SU-DHL-6 (cell line): ENCODE measurements at regions not wholly inside any gene's neighbourhood (a gene's known extent, or its start where the extent isn't known, plus 50 kb on each side); places are given as distances from the start of the nearest gene placed in this dataset.

Source experiments
- H2AFZ ChIP-seq: fragments of 200-600 bp; sonication (generic); 2 replicates; pipeline ENCODE4 v1.6.1; 2014; ENCODE audit warnings: low read depth, mild to moderate bottlenecking, moderate library complexity, mixed read lengths, antibody characterized with exemption, low read length; ENCODE audit not compliant: severe bottlenecking
- H3F3A ChIP-seq: fragments of 200-600 bp; shearing (Covaris generic); 2 replicates; pipeline ENCODE4 v1.6.0; 2016; ENCODE audit warnings: antibody characterized with exemption, mild to moderate bottlenecking; ENCODE audit not compliant: insufficient read depth
- H3K27ac ChIP-seq: fragments of 200-600 bp; sonication (generic); 2 replicates; pipeline ENCODE4 v1.5.1; 2016; ENCODE audit warnings: low read depth, mild to moderate bottlenecking, low read length, moderate library complexity, mixed read lengths
- H3K27me3 ChIP-seq: fragments of 200-600 bp; sonication (generic), shearing (Covaris generic); 2 replicates; pipeline ENCODE4 v1.6.0; 2014; ENCODE audit warnings: mild to moderate bottlenecking, low read length
- H3K36me3 ChIP-seq: fragments of 200-600 bp; sonication (generic); 2 replicates; pipeline ENCODE4 v1.6.1; 2014; ENCODE audit warnings: mild to moderate bottlenecking, low read length, mixed read lengths
- H3K4me2 ChIP-seq: fragments of 300-600, 200-600 bp; shearing (Covaris generic), sonication (generic); 2 replicates; pipeline ENCODE4 v1.6.0; 2014; ENCODE audit warnings: low read length, low read depth, mild to moderate bottlenecking; ENCODE audit not compliant: poor library complexity, severe bottlenecking
- H3K4me3 ChIP-seq: fragments of 200-600 bp; sonication (generic); 2 replicates; pipeline ENCODE4 v1.5.1; 2014; ENCODE audit warnings: antibody characterized with exemption, low read length, mild to moderate bottlenecking, mixed read lengths; ENCODE audit not compliant: insufficient read depth, poor library complexity, severe bottlenecking
- H3K79me2 ChIP-seq: fragments of 200-600 bp; sonication (generic); 2 replicates; pipeline ENCODE4 v1.6.1; 2014; ENCODE audit warnings: mild to moderate bottlenecking, low read length, moderate library complexity; ENCODE audit not compliant: insufficient read depth
- H3K9ac ChIP-seq: fragments of 200-600 bp; sonication (generic); 2 replicates; pipeline ENCODE4 v1.7.0; 2014; ENCODE audit warnings: mild to moderate bottlenecking, low read length
- H3K9me2 ChIP-seq: fragments of 200-600 bp; sonication (generic); replicated peaks from 2 replicates; pipeline ENCODE4 v1.6.1; 2014; ENCODE audit warnings: low read length; ENCODE audit not compliant: insufficient read depth
- H3K9me3 ChIP-seq: fragments of 200-600 bp; sonication (generic); 2 replicates; pipeline ENCODE4 v1.6.1; 2014; ENCODE audit warnings: low read length, mixed read lengths; ENCODE audit not compliant: insufficient read depth
- H4K20me1 ChIP-seq: fragments of 200-600 bp; sonication (generic); 2 replicates; pipeline ENCODE4 v1.6.1; 2014; ENCODE audit warnings: low read depth, mild to moderate bottlenecking, antibody characterized with exemption, low read length, moderate library complexity, mixed read lengths
- EZH2phosphoT487 ChIP-seq: fragments of 200-600 bp; sonication (generic), shearing (Covaris generic); conservative IDR thresholded peaks from 2 replicates; pipeline ENCODE4 v1.6.1; 2018; ENCODE audit warnings: mild to moderate bottlenecking, antibody characterized with exemption, low read length, moderate library complexity, mixed read lengths
- TF ChIP-seq, protein P1 (sequence below): fragments of 200-600 bp; sonication (generic); IDR thresholded peaks from one replicate; pipeline ENCODE4 v1.5.1; 2017; ENCODE audit warnings: antibody characterized with exemption, mild to moderate bottlenecking, low read length, moderate library complexity; ENCODE audit not compliant: insufficient read depth, poor library complexity, severe bottlenecking

DNA sequence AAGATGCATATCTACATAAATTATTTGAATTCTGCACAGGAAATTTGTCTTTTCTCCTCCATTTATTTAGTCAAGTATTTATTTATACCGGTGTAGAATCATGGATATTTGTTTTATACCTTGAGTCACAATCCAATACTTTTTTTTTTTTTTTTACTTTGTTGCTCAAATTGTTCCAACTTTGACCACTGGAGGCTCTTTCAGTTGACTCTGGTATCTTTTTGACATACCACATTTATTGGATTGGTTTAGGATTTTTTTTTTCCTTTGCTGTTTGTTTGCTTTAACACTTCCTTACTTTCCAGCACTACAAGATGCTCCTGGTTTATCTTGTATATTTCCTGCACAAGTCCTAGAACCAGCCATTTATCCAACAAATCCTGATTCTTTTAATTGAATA, 543.1 kb upstream of the RIOK2 start:
- TF ChIP-seq, protein P1, sequence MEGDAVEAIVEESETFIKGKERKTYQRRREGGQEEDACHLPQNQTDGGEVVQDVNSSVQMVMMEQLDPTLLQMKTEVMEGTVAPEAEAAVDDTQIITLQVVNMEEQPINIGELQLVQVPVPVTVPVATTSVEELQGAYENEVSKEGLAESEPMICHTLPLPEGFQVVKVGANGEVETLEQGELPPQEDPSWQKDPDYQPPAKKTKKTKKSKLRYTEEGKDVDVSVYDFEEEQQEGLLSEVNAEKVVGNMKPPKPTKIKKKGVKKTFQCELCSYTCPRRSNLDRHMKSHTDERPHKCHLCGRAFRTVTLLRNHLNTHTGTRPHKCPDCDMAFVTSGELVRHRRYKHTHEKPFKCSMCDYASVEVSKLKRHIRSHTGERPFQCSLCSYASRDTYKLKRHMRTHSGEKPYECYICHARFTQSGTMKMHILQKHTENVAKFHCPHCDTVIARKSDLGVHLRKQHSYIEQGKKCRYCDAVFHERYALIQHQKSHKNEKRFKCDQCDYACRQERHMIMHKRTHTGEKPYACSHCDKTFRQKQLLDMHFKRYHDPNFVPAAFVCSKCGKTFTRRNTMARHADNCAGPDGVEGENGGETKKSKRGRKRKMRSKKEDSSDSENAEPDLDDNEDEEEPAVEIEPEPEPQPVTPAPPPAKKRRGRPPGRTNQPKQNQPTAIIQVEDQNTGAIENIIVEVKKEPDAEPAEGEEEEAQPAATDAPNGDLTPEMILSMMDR, result no peak
- no peak for TF ChIP-seq EZH2phosphoT487
- H3K4me3 ChIP-seq, result no peak overlapping the region
- H2AFZ ChIP-seq, result no peak overlapping the region
- no peaks in the 10 kb centered on the region for H4K20me1 ChIP-seq
- H3K9me3 ChIP-seq, result no peaks in the 10 kb centered on the region; the same call in 1 of the 2 replicates
- H3K9me2 ChIP-seq, result no peaks in the 10 kb centered on the region
- H3K36me3 ChIP-seq, result no peaks in the 10 kb centered on the region
- H3F3A ChIP-seq, result no peaks in the 10 kb centered on the region
- no peak overlapping the region for H3K4me2 ChIP-seq
- H3K27me3 ChIP-seq, result no peaks in the 10 kb centered on the region
- no peak overlapping the region for H3K9ac ChIP-seq
- H3K79me2 ChIP-seq, result no peaks in the 10 kb centered on the region
- H3K27ac ChIP-seq, result no peak overlapping the region

DNA sequence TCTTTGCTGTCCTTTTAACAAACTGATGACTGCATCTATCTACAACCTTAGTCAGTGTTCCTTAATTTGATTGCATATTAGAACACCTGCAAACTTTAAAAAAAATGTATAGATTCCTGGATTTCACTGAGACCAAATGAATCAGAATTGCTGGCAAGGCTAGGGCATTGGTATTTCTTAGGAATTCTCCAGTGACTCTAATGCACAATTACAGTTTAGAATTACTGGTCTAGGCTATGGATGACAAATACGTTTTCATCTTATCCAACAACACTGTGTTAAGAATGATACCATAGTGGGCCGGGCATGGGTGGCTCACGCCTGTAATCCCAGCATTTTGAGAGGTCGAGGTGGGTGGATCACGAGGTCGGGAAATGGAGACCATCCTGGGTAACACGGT, 545.9 kb upstream of the RIOK2 start:
- no peaks in the 10 kb centered on the region; the same call in 1 of the 2 replicates for H3K9me3 ChIP-seq
- H3K4me2 ChIP-seq, result no peak overlapping the region
- no peak overlapping the region for H3K9ac ChIP-seq
- no peaks in the 10 kb centered on the region for H3K27me3 ChIP-seq
- H4K20me1 ChIP-seq, result no peaks in the 10 kb centered on the region
- H3K36me3 ChIP-seq, result no peaks in the 10 kb centered on the region
- H3K27ac ChIP-seq, result no peak overlapping the region
- TF ChIP-seq, protein P1, result no peak
- TF ChIP-seq EZH2phosphoT487, result no peak
- H3K79me2 ChIP-seq, result no peaks in the 10 kb centered on the region
- no peak overlapping the region for H2AFZ ChIP-seq
- no peaks in the 10 kb centered on the region for H3F3A ChIP-seq
- H3K9me2 ChIP-seq, result no peaks in the 10 kb centered on the region
- no peak overlapping the region for H3K4me3 ChIP-seq

GRCh38 chr5:97729938-97730337, 546.9 kb upstream of the RIOK2 start:
- H3K79me2 ChIP-seq, result no peaks in the 10 kb centered on the region
- no peak overlapping the region for H3K9ac ChIP-seq
- H3K9me2 ChIP-seq, result no peaks in the 10 kb centered on the region
- TF ChIP-seq EZH2phosphoT487, result no peak
- TF ChIP-seq, protein P1, result no peak
- H3K4me3 ChIP-seq, result no peak overlapping the region
- H3K27ac ChIP-seq, result no peak overlapping the region
- no peak overlapping the region for H2AFZ ChIP-seq
- H3K36me3 ChIP-seq, result no peaks in the 10 kb centered on the region
- no peaks in the 10 kb centered on the region for H3K27me3 ChIP-seq
- no peaks in the 10 kb centered on the region; the same call in 1 of the 2 replicates for H3K9me3 ChIP-seq
- no peaks in the 10 kb centered on the region for H3F3A ChIP-seq
- H4K20me1 ChIP-seq, result no peaks in the 10 kb centered on the region
- H3K4me2 ChIP-seq, result no peak overlapping the region
